WTC11 (cell line): ENCODE measurements at regions not wholly inside any gene's neighbourhood (a gene's known extent, or its start where the extent isn't known, plus 50 kb on each side); places are given as distances from the start of the nearest gene placed in this dataset.

Source experiments
- ATAC-seq: fragments of 200-7000 bp; cut with Tn5 transposase; 2 replicates; pipeline ENCODE4 v1.10.0; 2021; ENCODE audit warnings: mild to moderate bottlenecking, moderate library complexity
- CTCF ChIA-PET: fragments of 300-600 bp; sonication (Branson Sonifier 250); formaldehyde crosslinking; loops from one replicate; lab custom pipeline; 2021; ENCODE audit warnings: antibody characterized with exemption; lab: Charles Lee
- POLR2A ChIA-PET: fragments of 350-600 bp; sonication (Branson Sonifier 250); formaldehyde crosslinking; loops from one replicate; lab custom pipeline; 2021; ENCODE audit warnings: antibody characterized with exemption; lab: Charles Lee
- DNase-seq: peaks from one replicate; pipeline ENCODE4 v3.0.0; 2021; ENCODE audit warnings: low spot score
- H3K27ac Mint-ChIP-seq: 2 replicates; pipeline ENCODE4 v1.8.0; 2021; ENCODE audit warnings: mixed read lengths
- H3K27me3 Mint-ChIP-seq: 2 replicates; pipeline ENCODE4 v1.8.0; 2021; ENCODE audit warnings: low read depth, mild to moderate bottlenecking, moderate library complexity, mixed read lengths
- H3K36me3 Mint-ChIP-seq: 2 replicates; pipeline ENCODE4 v1.8.0; 2021; ENCODE audit warnings: mixed read lengths
- H3K4me1 Mint-ChIP-seq: 2 replicates; pipeline ENCODE4 v1.8.0; 2022; ENCODE audit warnings: mixed read lengths
- H3K4me3 Mint-ChIP-seq: 2 replicates; pipeline ENCODE4 v1.8.0; 2021; ENCODE audit warnings: mild to moderate bottlenecking, moderate library complexity, mixed read lengths
- H3K9me3 Mint-ChIP-seq: 2 replicates; pipeline ENCODE4 v1.8.0; 2021; ENCODE audit warnings: mixed read lengths
- FOXP1 ChIP-seq: sonication (generic); formaldehyde crosslinking; IDR thresholded peaks from 2 replicates; pipeline ENCODE4 v1.8.0; 2022; ENCODE audit warnings: missing genetic modification reagents, mild to moderate bottlenecking, moderate library complexity, borderline replicate concordance
- GRHL2 ChIP-seq: fragments of 250-450 bp; sonication (Bioruptor Pico); IDR thresholded peaks from 2 replicates; pipeline ENCODE4 v1.8.0; 2022; ENCODE audit warnings: mild to moderate bottlenecking, moderate library complexity; ENCODE audit not compliant: insufficient replicate concordance, severe bottlenecking
- JAZF1 ChIP-seq: fragments of 250-450 bp; sonication (Bioruptor Pico); IDR thresholded peaks from 2 replicates; pipeline ENCODE4 v1.9.0; 2021; ENCODE audit warnings: moderate library complexity, mild to moderate bottlenecking, inconsistent platforms
- NFATC4 ChIP-seq: fragments of 250-450 bp; sonication (Bioruptor Pico); IDR thresholded peaks from 2 replicates; pipeline ENCODE4 v1.9.0; 2021; ENCODE audit warnings: mild to moderate bottlenecking
- OVOL2 ChIP-seq: fragments of 250-450 bp; sonication (Bioruptor Pico); IDR thresholded peaks from 2 replicates; pipeline ENCODE4 v1.9.0; 2021; ENCODE audit warnings: mild to moderate bottlenecking, borderline replicate concordance
- PRRX2 ChIP-seq: fragments of 250-450 bp; sonication (Bioruptor Pico); IDR thresholded peaks from 2 replicates; pipeline ENCODE4 v1.8.0; 2021; ENCODE audit warnings: mild to moderate bottlenecking
- RORB ChIP-seq: fragments of 250-450 bp; sonication (Bioruptor Pico); IDR thresholded peaks from 2 replicates; pipeline ENCODE4 v1.9.0; 2021; ENCODE audit warnings: mild to moderate bottlenecking
- SMAD3 ChIP-seq: sonication (generic); formaldehyde crosslinking; IDR thresholded peaks from 2 replicates; pipeline ENCODE4 v1.8.0; 2022; ENCODE audit warnings: missing genetic modification reagents, mild to moderate bottlenecking, borderline replicate concordance
- TCF7 ChIP-seq: sonication (generic); formaldehyde crosslinking; IDR thresholded peaks from 2 replicates; pipeline ENCODE4 v1.8.0; 2022; ENCODE audit warnings: mild to moderate bottlenecking, low read depth, missing genetic modification reagents, moderate library complexity
- ZBTB21 ChIP-seq: sonication (generic); formaldehyde crosslinking; IDR thresholded peaks from 2 replicates; pipeline ENCODE4 v1.8.1; 2023; ENCODE audit warnings: mild to moderate bottlenecking, missing genetic modification reagents, borderline replicate concordance
- ZNF138 ChIP-seq: sonication (generic); formaldehyde crosslinking; conservative IDR thresholded peaks from 2 replicates; pipeline ENCODE4 v1.8.1; 2022; ENCODE audit warnings: mild to moderate bottlenecking, moderate library complexity, missing genetic modification reagents
- ZNF317 ChIP-seq: sonication (generic); formaldehyde crosslinking; IDR thresholded peaks from 2 replicates; pipeline ENCODE4 v1.8.1; 2023; ENCODE audit warnings: low read depth, mild to moderate bottlenecking, moderate library complexity, missing genetic modification reagents, borderline replicate concordance
- TF ChIP-seq, protein P1 (sequence below): sonication (generic); formaldehyde crosslinking; IDR thresholded peaks from 2 replicates; pipeline ENCODE4 v1.8.1; 2023; ENCODE audit warnings: mild to moderate bottlenecking, moderate library complexity, missing genetic modification reagents
- TF ChIP-seq, protein P2 (sequence below): sonication (generic); formaldehyde crosslinking; IDR thresholded peaks from 2 replicates; pipeline ENCODE4 v1.8.1; 2023; ENCODE audit warnings: mild to moderate bottlenecking, missing genetic modification reagents, moderate library complexity
- TF ChIP-seq, protein P3 (sequence below): sonication (generic); formaldehyde crosslinking; IDR thresholded peaks from 2 replicates; pipeline ENCODE4 v1.8.1; 2023; ENCODE audit warnings: mild to moderate bottlenecking, missing genetic modification reagents
- TF ChIP-seq, protein P4 (sequence below): sonication (generic); formaldehyde crosslinking; IDR thresholded peaks from 2 replicates; pipeline ENCODE4 v1.8.0; 2022; ENCODE audit warnings: mild to moderate bottlenecking, missing genetic modification reagents
- TF ChIP-seq, protein P5 (sequence below): sonication (generic); formaldehyde crosslinking; IDR thresholded peaks from 2 replicates; pipeline ENCODE4 v1.8.0; 2022; ENCODE audit warnings: mild to moderate bottlenecking, missing genetic modification reagents
- TF ChIP-seq, protein P6 (sequence below): fragments of 250-450 bp; sonication (Bioruptor Pico); IDR thresholded peaks from 2 replicates; pipeline ENCODE4 v1.9.0; 2021; ENCODE audit warnings: mild to moderate bottlenecking, borderline replicate concordance
- TF ChIP-seq, protein P7 (sequence below): sonication (generic); formaldehyde crosslinking; IDR thresholded peaks from 2 replicates; pipeline ENCODE4 v1.8.1; 2022; ENCODE audit warnings: low read depth, missing genetic modification reagents, borderline replicate concordance
- TF ChIP-seq, protein P8 (sequence below): fragments of 250-450 bp; sonication (Bioruptor Pico); conservative IDR thresholded peaks from 2 replicates; pipeline ENCODE4 v1.9.0; 2021; ENCODE audit warnings: mild to moderate bottlenecking

DNA sequence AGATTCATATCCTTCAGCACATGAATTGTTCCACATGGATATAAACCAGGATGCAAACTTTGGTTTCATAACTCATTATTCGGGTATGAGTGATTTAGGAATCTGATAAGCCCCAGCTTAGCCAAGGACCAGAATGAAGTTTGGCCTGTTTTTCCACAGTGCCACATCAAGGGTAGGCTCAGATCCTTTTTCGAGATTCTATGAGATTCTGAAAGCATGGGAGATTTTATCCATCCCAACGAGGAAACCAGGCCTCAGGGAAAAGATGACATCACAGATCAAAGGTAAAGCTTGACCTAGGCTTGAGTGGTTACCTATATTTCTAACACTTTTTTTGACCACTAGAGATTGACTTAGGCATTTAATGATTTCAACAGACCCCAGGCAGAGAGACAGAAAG, 590.8 kb upstream of the PKDCC start (continued):
- TF ChIP-seq, protein P1, sequence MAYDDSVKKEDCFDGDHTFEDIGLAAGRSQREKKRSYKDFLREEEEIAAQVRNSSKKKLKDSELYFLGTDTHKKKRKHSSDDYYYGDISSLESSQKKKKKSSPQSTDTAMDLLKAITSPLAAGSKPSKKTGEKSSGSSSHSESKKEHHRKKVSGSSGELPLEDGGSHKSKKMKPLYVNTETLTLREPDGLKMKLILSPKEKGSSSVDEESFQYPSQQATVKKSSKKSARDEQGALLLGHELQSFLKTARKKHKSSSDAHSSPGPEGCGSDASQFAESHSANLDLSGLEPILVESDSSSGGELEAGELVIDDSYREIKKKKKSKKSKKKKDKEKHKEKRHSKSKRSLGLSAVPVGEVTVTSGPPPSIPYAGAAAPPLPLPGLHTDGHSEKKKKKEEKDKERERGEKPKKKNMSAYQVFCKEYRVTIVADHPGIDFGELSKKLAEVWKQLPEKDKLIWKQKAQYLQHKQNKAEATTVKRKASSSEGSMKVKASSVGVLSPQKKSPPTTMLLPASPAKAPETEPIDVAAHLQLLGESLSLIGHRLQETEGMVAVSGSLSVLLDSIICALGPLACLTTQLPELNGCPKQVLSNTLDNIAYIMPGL (CRISPR knock-in tag) = no peak
- TF ChIP-seq GRHL2 (CRISPR knock-in tag) (no peak), TCF7 (no peak)

DNA sequence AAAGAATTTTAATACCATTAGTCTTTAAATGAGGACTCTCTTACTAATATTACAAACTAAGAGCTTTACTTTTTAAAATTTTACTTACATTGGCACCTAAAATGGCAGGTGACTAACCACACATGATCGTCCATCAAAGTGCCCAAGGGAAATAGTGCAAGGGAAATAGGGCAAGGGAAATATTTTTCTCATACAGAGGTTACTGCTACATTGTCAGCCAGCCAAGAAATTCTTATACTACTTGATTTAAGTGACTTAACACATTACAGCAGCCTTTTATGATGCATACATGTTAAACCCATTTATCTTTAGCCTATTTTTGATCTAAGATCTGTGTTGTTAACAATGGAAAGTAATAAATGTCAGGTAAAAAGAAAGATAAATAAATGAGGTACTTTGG, 587.2 kb upstream of the PKDCC start:
- ATAC-seq = no peak
- H3K4me3 Mint-ChIP-seq = no peak overlapping the region
- no peaks in the 10 kb centered on the region; the same call in 1 of the 2 replicates for H3K4me1 Mint-ChIP-seq
- no peak overlapping the region for H3K27ac Mint-ChIP-seq
- DNase-seq = no peak
- H3K36me3 Mint-ChIP-seq = no peaks in the 10 kb centered on the region
- POLR2A ChIA-PET = no interaction called here
- TF ChIP-seq, protein P2, sequence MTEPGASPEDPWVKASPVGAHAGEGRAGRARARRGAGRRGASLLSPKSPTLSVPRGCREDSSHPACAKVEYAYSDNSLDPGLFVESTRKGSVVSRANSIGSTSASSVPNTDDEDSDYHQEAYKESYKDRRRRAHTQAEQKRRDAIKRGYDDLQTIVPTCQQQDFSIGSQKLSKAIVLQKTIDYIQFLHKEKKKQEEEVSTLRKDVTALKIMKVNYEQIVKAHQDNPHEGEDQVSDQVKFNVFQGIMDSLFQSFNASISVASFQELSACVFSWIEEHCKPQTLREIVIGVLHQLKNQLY = no peak
- no peak for TF ChIP-seq OVOL2
- no peak for TF ChIP-seq ZBTB21 (CRISPR knock-in tag)
- TF ChIP-seq ZNF138 (CRISPR knock-in tag) = no peak
- TF ChIP-seq JAZF1 (CRISPR knock-in tag) = no peak
- TF ChIP-seq RORB (CRISPR knock-in tag) = no peak
- TF ChIP-seq PRRX2 (CRISPR knock-in tag) = no peak
- TF ChIP-seq ZNF317 (CRISPR knock-in tag) = no peak
- TF ChIP-seq, protein P3, sequence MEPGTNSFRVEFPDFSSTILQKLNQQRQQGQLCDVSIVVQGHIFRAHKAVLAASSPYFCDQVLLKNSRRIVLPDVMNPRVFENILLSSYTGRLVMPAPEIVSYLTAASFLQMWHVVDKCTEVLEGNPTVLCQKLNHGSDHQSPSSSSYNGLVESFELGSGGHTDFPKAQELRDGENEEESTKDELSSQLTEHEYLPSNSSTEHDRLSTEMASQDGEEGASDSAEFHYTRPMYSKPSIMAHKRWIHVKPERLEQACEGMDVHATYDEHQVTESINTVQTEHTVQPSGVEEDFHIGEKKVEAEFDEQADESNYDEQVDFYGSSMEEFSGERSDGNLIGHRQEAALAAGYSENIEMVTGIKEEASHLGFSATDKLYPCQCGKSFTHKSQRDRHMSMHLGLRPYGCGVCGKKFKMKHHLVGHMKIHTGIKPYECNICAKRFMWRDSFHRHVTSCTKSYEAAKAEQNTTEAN (CRISPR knock-in tag) = no peak
- TF ChIP-seq, protein P4, sequence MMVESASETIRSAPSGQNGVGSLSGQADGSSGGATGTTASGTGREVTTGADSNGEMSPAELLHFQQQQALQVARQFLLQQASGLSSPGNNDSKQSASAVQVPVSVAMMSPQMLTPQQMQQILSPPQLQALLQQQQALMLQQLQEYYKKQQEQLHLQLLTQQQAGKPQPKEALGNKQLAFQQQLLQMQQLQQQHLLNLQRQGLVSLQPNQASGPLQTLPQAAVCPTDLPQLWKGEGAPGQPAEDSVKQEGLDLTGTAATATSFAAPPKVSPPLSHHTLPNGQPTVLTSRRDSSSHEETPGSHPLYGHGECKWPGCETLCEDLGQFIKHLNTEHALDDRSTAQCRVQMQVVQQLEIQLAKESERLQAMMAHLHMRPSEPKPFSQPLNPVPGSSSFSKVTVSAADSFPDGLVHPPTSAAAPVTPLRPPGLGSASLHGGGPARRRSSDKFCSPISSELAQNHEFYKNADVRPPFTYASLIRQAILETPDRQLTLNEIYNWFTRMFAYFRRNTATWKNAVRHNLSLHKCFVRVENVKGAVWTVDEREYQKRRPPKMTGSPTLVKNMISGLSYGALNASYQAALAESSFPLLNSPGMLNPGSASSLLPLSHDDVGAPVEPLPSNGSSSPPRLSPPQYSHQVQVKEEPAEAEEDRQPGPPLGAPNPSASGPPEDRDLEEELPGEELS = no peak
- TF ChIP-seq FOXP1 = no peak
- TF ChIP-seq, protein P5, sequence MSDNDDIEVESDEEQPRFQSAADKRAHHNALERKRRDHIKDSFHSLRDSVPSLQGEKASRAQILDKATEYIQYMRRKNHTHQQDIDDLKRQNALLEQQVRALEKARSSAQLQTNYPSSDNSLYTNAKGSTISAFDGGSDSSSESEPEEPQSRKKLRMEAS (CRISPR knock-in tag) = no peak
- no peak for TF ChIP-seq SMAD3 (CRISPR knock-in tag)
- TF ChIP-seq, protein P6, sequence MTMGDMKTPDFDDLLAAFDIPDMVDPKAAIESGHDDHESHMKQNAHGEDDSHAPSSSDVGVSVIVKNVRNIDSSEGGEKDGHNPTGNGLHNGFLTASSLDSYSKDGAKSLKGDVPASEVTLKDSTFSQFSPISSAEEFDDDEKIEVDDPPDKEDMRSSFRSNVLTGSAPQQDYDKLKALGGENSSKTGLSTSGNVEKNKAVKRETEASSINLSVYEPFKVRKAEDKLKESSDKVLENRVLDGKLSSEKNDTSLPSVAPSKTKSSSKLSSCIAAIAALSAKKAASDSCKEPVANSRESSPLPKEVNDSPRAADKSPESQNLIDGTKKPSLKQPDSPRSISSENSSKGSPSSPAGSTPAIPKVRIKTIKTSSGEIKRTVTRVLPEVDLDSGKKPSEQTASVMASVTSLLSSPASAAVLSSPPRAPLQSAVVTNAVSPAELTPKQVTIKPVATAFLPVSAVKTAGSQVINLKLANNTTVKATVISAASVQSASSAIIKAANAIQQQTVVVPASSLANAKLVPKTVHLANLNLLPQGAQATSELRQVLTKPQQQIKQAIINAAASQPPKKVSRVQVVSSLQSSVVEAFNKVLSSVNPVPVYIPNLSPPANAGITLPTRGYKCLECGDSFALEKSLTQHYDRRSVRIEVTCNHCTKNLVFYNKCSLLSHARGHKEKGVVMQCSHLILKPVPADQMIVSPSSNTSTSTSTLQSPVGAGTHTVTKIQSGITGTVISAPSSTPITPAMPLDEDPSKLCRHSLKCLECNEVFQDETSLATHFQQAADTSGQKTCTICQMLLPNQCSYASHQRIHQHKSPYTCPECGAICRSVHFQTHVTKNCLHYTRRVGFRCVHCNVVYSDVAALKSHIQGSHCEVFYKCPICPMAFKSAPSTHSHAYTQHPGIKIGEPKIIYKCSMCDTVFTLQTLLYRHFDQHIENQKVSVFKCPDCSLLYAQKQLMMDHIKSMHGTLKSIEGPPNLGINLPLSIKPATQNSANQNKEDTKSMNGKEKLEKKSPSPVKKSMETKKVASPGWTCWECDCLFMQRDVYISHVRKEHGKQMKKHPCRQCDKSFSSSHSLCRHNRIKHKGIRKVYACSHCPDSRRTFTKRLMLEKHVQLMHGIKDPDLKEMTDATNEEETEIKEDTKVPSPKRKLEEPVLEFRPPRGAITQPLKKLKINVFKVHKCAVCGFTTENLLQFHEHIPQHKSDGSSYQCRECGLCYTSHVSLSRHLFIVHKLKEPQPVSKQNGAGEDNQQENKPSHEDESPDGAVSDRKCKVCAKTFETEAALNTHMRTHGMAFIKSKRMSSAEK = no peak
- TF ChIP-seq, protein P7, sequence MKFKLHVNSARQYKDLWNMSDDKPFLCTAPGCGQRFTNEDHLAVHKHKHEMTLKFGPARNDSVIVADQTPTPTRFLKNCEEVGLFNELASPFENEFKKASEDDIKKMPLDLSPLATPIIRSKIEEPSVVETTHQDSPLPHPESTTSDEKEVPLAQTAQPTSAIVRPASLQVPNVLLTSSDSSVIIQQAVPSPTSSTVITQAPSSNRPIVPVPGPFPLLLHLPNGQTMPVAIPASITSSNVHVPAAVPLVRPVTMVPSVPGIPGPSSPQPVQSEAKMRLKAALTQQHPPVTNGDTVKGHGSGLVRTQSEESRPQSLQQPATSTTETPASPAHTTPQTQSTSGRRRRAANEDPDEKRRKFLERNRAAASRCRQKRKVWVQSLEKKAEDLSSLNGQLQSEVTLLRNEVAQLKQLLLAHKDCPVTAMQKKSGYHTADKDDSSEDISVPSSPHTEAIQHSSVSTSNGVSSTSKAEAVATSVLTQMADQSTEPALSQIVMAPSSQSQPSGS (CRISPR knock-in tag) = no peak
- TF ChIP-seq, protein P8, sequence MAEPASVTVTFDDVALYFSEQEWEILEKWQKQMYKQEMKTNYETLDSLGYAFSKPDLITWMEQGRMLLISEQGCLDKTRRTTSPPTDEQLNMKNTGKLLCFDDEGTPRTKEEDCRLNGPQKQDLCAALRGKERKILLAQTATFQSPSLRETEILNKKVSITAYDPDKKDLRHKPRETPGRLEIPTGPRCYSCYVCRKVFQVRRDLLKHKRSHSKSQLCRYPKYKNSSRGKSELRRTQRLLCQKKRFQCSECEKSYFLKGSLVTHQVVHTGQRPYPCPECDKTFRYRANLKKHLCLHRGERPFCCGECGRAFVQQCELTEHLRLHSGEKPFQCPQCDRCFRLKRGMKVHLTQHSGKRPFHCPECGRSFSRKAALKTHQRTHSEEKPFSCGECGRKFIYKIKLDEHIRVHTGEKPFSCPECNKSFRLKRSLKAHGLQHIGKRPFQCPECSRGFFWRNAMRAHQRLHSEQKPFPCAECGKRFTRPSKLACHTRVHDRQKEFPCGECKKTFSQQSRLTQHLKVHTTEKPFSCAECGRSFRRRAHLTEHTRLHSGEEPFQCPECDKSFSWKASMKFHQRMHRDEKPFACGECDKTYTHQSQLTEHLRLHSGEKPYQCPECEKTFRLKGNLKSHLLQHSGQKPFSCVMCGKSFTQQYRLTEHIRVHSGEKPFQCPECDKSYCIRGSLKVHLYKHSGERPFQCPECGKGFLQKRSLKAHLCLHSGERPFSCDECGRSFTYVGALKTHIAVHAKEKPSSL (CRISPR knock-in tag) = no peak
- no peak for TF ChIP-seq NFATC4
- H3K27me3 Mint-ChIP-seq = no peaks in the 10 kb centered on the region
- 0 out of 2 replicates have a peak, but pooled peaks cover 3% of the 10 kb centered on the region for H3K9me3 Mint-ChIP-seq
- CTCF ChIA-PET = no interaction called here
